CD14-positive monocyte (primary cell): ENCODE measurements at regions not wholly inside any gene's neighbourhood (a gene's known extent, or its start where the extent isn't known, plus 50 kb on each side); places are given as distances from the start of the nearest gene placed in this dataset.

Experiments used
- DNase-seq, 3 donors: peaks; one replicate each; pipeline ENCODE4 v3.0.0-alpha.2; 2011 to 2022
- H2AFZ ChIP-seq: 2 replicates; pipeline ENCODE4 v1.6.0; 2012; ENCODE audit warnings: mild to moderate bottlenecking, low read depth, low read length, inconsistent platforms; ENCODE audit not compliant: insufficient read depth, poor library complexity, severe bottlenecking
- H3K27ac ChIP-seq, 2 donors: 1 replicate in 1 of 2; 2 replicates in 1 of 2; pipeline ENCODE4 v1.5.1; 2012 to 2013; ENCODE audit warnings: low read length in 2 of 2, control low read depth in 1 of 2, inconsistent platforms in 1 of 2, low read depth in 1 of 2, mild to moderate bottlenecking in 1 of 2
- H3K27me3 ChIP-seq, 2 donors: one replicate each; pipeline versions ENCODE4 v1.6.0 to v1.6.1; 2011 to 2013; ENCODE audit warnings: low read length in 2 of 2; ENCODE audit not compliant: control insufficient read depth in 2 of 2, insufficient read depth in 2 of 2
- H3K36me3 ChIP-seq, 2 donors: replicated peaks in 1 of 2; 1 replicate in 1 of 2; 2 replicates in 1 of 2; pipeline versions ENCODE4 v1.5.1 to v1.6.1; 2012 to 2013; ENCODE audit warnings: low read length in 2 of 2, control low read depth in 1 of 2, inconsistent platforms in 1 of 2, mild to moderate bottlenecking in 1 of 2; ENCODE audit not compliant: insufficient read depth in 2 of 2, control insufficient read depth in 1 of 2
- H3K4me1 ChIP-seq, 2 donors: 1 replicate in 1 of 2; 2 replicates in 1 of 2; pipeline versions ENCODE4 v1.5.1 to v1.6.1; 2012 to 2013; ENCODE audit warnings: low read length in 2 of 2, control low read depth in 1 of 2, inconsistent platforms in 1 of 2, mild to moderate bottlenecking in 1 of 2, moderate library complexity in 1 of 2; ENCODE audit not compliant: insufficient read depth in 2 of 2, control insufficient read depth in 1 of 2
- H3K4me2 ChIP-seq: replicated peaks from 2 replicates; pipeline ENCODE3; 2012; ENCODE audit warnings: low read length, moderate library complexity, mild to moderate bottlenecking; ENCODE audit not compliant: poor library complexity, severe bottlenecking; ENCODE audit errors: extremely low read depth
- H3K4me3 ChIP-seq, 3 experiments: fragments of 200-600 bp in 1 of 3; sonication (generic) in 1 of 3; replicated peaks in 1 of 3; 1 replicate in 2 of 3; 2 replicates in 1 of 3; pipeline ENCODE4 v1.5.1; 2011 to 2013; ENCODE audit warnings: low read length in 3 of 3, mild to moderate bottlenecking in 3 of 3, control low read depth in 2 of 3, low read depth in 2 of 3, inconsistent platforms in 1 of 3, moderate library complexity in 1 of 3
- H3K79me2 ChIP-seq: 2 replicates; pipeline ENCODE4 v1.6.0; 2012; ENCODE audit warnings: mild to moderate bottlenecking, control low read depth, inconsistent platforms, low read length, moderate library complexity; ENCODE audit not compliant: insufficient read depth
- H3K9ac ChIP-seq: 2 replicates; pipeline ENCODE4 v1.6.0; 2017; ENCODE audit warnings: low read length, mild to moderate bottlenecking; ENCODE audit not compliant: insufficient read depth, poor library complexity, severe bottlenecking
- H3K9me3 ChIP-seq, 2 donors: replicated peaks in 1 of 2; 1 replicate in 1 of 2; 2 replicates in 1 of 2; pipeline versions ENCODE4 v1.5.1 to v1.6.1; 2012 to 2013; ENCODE audit warnings: low read length in 2 of 2, control low read depth in 1 of 2; ENCODE audit not compliant: control insufficient read depth in 1 of 2, insufficient read depth in 1 of 2
- H4K20me1 ChIP-seq: 2 replicates; pipeline ENCODE4 v1.6.0; 2012; ENCODE audit warnings: mild to moderate bottlenecking, low read length, control low read depth, moderate library complexity; ENCODE audit not compliant: insufficient read depth
- H3K27ac Mint-ChIP-seq, 7 donors: one replicate each; pipeline ENCODE4 v1.8.0; 2020; ENCODE audit warnings: mild to moderate bottlenecking in 7 of 7, mixed read lengths in 7 of 7, moderate library complexity in 6 of 7, inconsistent platforms in 2 of 7
- H3K27me3 Mint-ChIP-seq, 3 donors: one replicate each; pipeline ENCODE4 v1.8.0; 2021 to 2022; ENCODE audit warnings: low read depth in 3 of 3, mild to moderate bottlenecking in 3 of 3, mixed read lengths in 3 of 3, moderate library complexity in 3 of 3, inconsistent platforms in 1 of 3
- H3K36me3 Mint-ChIP-seq, 2 donors: one replicate each; pipeline ENCODE4 v1.8.0; 2020; ENCODE audit warnings: mixed read lengths in 2 of 2, inconsistent platforms in 1 of 2, mild to moderate bottlenecking in 1 of 2
- H3K4me1 Mint-ChIP-seq: one replicate; pipeline ENCODE4 v1.8.0; 2020; ENCODE audit warnings: mild to moderate bottlenecking, mixed read lengths
- H3K4me3 Mint-ChIP-seq, 2 donors: one replicate each; pipeline ENCODE4 v1.8.0; 2020; ENCODE audit warnings: mild to moderate bottlenecking in 2 of 2, mixed read lengths in 2 of 2, moderate library complexity in 1 of 2
- H3K9me3 Mint-ChIP-seq, 7 donors: one replicate each; pipeline ENCODE4 v1.8.0; 2020 to 2022; ENCODE audit warnings: mixed read lengths in 7 of 7, mild to moderate bottlenecking in 6 of 7, moderate library complexity in 6 of 7, inconsistent platforms in 2 of 7
- CTCF ChIP-seq: fragments of 200-600 bp; IDR thresholded peaks from one replicate; pipeline ENCODE4 v1.8.0; 2022; ENCODE audit warnings: antibody characterized with exemption, mild to moderate bottlenecking
- WGBS: methylation state at CpG from one replicate; pipeline ENCODE4 v1.1.5; 2013; ENCODE audit warnings: missing lambda C conversion rate; ENCODE audit not compliant: insufficient coverage; 5-methylcytosine and 5-hydroxymethylcytosine counted together
- intact Hi-C, 2 donors: fragments of 100-400 bp; cut with micrococcal nuclease; formaldehyde crosslinking; loops; one replicate each; pipeline versions ENCODE4 v1.15.0 to v1.15.1; 2023

- Histone ChIP-seq H3K4me1 (peaks cover 23 to 25% of the 10 kb centered on the region in 2 donors), H3K27me3 (no peaks in the 10 kb centered on the region), H3K4me2 (no peak overlapping the region), H4K20me1 (no peaks in the 10 kb centered on the region), H3K4me3 (no peak overlapping the region), H3K9ac (no peak overlapping the region), H2AFZ (no peak overlapping the region), H3K9me3 (peaks cover 4 to 14% of the 10 kb centered on the region in 2 donors), H3K27ac (no peak overlapping the region), H3K36me3 (no peaks in the 10 kb centered on the region), H3K79me2 (no peaks in the 10 kb centered on the region)
- H3K36me3 Mint-ChIP-seq = peaks cover 0 to 4% of the 10 kb centered on the region in 2 donors
- no peak overlapping the region for H3K4me3 Mint-ChIP-seq
- peaks cover 21% of the 10 kb centered on the region for H3K4me1 Mint-ChIP-seq
- intact Hi-C loops = no loop called here
- H3K27me3 Mint-ChIP-seq = peaks cover 4 to 12% (median 8%) of the 10 kb centered on the region in 3 donors
- TF ChIP-seq CTCF = no peak
- peaks cover 6 to 22% (median 16%) of the 10 kb centered on the region in 7 donors for H3K9me3 Mint-ChIP-seq
- 91% methylated on average over 4 of the region's 6 CpGs for WGBS
- H3K27ac Mint-ChIP-seq = no peak overlapping the region
- no peak for DNase-seq
Measured at GRCh38 chr1:162916821-162917613, 56.0 kb upstream of the CCDC190 start.

GRCh38 chr1:162916407-162916806 is 55.4 kb upstream of the CCDC190 start:
- Histone ChIP-seq H3K36me3 (no peaks in the 10 kb centered on the region), H3K9me3 (peaks cover 9 to 17% of the 10 kb centered on the region in 2 donors), H3K4me3 (no peak overlapping the region), H3K27me3 (no peaks in the 10 kb centered on the region), H3K4me1 (peaks cover 17 to 19% of the 10 kb centered on the region in 2 donors), H3K9ac (no peak overlapping the region), H2AFZ (no peak overlapping the region), H3K27ac (no peak overlapping the region), H3K4me2 (no peak overlapping the region), H3K79me2 (no peaks in the 10 kb centered on the region), H4K20me1 (no peaks in the 10 kb centered on the region)
- H3K36me3 Mint-ChIP-seq = peaks cover 0 to 4% of the 10 kb centered on the region in 2 donors
- H3K4me1 Mint-ChIP-seq = peaks cover 15% of the 10 kb centered on the region
- no peak for DNase-seq
- intact Hi-C loops = no loop called here
- WGBS = no CpG with 5 or more reads among the region's 2 CpGs
- H3K27me3 Mint-ChIP-seq = peaks cover 4 to 14% (median 8%) of the 10 kb centered on the region in 3 donors
- TF ChIP-seq CTCF = no peak
- H3K4me3 Mint-ChIP-seq = no peak overlapping the region
- no peak overlapping the region for H3K27ac Mint-ChIP-seq
- H3K9me3 Mint-ChIP-seq = peaks cover 7 to 27% (median 21%) of the 10 kb centered on the region in 7 donors
